ENCODE measurements at regions not wholly inside any gene's neighbourhood (a gene's known extent, or its start where the extent isn't known, plus 50 kb on each side); places are given as distances from the start of the nearest gene placed in this dataset.

GRCh38 chr5:174436750-174437149 is 287.6 kb upstream of the MSX2 start:
- TF ChIP-seq POLR2A (IDR thresholded peaks at IDR 0.05) (no peak), CTCF (IDR thresholded peaks at IDR 0.05) (no peak), EP300 (IDR thresholded peaks at IDR 0.05) (no peak)
